Progenitor cell of endocrine pancreas (in vitro differentiated cells): ENCODE measurements at regions not wholly inside any gene's neighbourhood (a gene's known extent, or its start where the extent isn't known, plus 50 kb on each side); places are given as distances from the start of the nearest gene placed in this dataset.

Experiments
- DNase-seq: peaks from one replicate; pipeline ENCODE4 v3.0.0; 2021; ENCODE audit warnings: low spot score; ENCODE audit not compliant: unreplicated experiment
- H3K27ac Mint-ChIP-seq: 2 replicates; pipeline ENCODE4 v1.8.0; 2021; ENCODE audit warnings: mild to moderate bottlenecking, moderate library complexity, mixed read lengths
- H3K27me3 Mint-ChIP-seq: 2 replicates; pipeline ENCODE4 v1.8.0; 2021; ENCODE audit warnings: mixed read lengths
- H3K36me3 Mint-ChIP-seq: 2 replicates; pipeline ENCODE4 v1.8.0; 2022; ENCODE audit warnings: mixed read lengths; ENCODE audit not compliant: insufficient read depth
- H3K4me1 Mint-ChIP-seq: 2 replicates; pipeline ENCODE4 v1.8.0; 2021; ENCODE audit warnings: low read depth, mixed read lengths
- H3K4me3 Mint-ChIP-seq: 2 replicates; pipeline ENCODE4 v1.8.0; 2021; ENCODE audit warnings: low read depth, mild to moderate bottlenecking, moderate library complexity, mixed read lengths
- H3K9me3 Mint-ChIP-seq: 2 replicates; pipeline ENCODE4 v1.8.0; 2021; ENCODE audit warnings: low read depth, mixed read lengths
- TF ChIP-seq, protein P1 (sequence below): fragments of 200-600 bp; sonication (generic); IDR thresholded peaks from one replicate; pipeline ENCODE4 v1.5.0; 2021; ENCODE audit warnings: antibody characterized with exemption, mild to moderate bottlenecking; ENCODE audit not compliant: unreplicated experiment

DNA sequence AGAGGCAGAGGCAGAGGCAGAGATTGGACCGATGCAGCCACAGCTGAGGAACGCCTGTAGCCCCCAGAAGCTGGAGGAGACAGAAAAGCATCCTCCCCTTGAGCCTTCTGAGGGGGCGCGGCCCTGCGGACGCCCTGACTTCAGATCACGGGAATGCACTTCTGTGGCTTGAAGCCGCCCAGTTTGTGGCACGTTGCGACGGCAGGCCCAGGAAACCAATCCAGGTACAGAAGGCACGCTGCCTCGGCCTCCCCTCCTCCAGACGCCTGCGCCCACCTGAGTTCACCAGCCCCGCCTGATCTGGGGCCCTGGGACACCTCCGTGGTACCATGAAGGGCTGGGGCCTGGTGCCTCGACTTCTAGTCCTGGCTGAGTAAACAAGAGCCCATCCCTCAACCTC is 82.0 kb downstream of the NCOR2 start:
- H3K4me3 Mint-ChIP-seq, result no peak overlapping the region
- no peak for DNase-seq
- no peaks in the 10 kb centered on the region for H3K9me3 Mint-ChIP-seq
- peaks cover 11% of the 10 kb centered on the region for H3K36me3 Mint-ChIP-seq
- TF ChIP-seq, protein P1, sequence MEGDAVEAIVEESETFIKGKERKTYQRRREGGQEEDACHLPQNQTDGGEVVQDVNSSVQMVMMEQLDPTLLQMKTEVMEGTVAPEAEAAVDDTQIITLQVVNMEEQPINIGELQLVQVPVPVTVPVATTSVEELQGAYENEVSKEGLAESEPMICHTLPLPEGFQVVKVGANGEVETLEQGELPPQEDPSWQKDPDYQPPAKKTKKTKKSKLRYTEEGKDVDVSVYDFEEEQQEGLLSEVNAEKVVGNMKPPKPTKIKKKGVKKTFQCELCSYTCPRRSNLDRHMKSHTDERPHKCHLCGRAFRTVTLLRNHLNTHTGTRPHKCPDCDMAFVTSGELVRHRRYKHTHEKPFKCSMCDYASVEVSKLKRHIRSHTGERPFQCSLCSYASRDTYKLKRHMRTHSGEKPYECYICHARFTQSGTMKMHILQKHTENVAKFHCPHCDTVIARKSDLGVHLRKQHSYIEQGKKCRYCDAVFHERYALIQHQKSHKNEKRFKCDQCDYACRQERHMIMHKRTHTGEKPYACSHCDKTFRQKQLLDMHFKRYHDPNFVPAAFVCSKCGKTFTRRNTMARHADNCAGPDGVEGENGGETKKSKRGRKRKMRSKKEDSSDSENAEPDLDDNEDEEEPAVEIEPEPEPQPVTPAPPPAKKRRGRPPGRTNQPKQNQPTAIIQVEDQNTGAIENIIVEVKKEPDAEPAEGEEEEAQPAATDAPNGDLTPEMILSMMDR, result no peak
- H3K4me1 Mint-ChIP-seq, result peaks cover 7% of the 10 kb centered on the region
- no peaks in the 10 kb centered on the region for H3K27me3 Mint-ChIP-seq
- no peak overlapping the region for H3K27ac Mint-ChIP-seq

DNA sequence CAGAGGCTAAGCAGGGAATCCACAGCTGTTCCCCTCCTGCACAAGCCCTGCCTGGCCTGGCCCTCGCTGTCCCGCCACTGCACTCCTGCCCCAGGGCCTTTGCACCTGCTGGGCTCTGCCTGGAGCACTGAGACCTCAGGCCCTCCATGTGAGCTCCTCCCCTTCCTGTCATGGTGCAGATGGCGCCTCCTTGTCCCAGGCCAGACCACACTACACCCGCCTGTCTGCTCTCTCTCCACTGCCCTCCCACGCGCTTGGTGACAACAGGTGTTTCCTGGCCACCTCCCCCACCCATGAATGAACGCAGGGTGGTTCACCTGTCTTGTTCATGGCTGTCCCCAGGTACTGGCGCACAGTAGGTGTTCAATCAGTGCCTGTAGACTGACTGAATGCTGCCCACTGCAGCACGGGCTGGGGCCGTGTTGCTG is 82.9 kb downstream of the NCOR2 start:
- TF ChIP-seq, protein P1, result no peak
- Mint-ChIP-seq H3K36me3 (peaks cover 11% of the 10 kb centered on the region), H3K9me3 (no peaks in the 10 kb centered on the region), H3K27ac (peak overlapping the region; percentile 67), H3K4me1 (peaks cover 7% of the 10 kb centered on the region), H3K4me3 (no peak overlapping the region), H3K27me3 (no peaks in the 10 kb centered on the region)
- no peak for DNase-seq

DNA sequence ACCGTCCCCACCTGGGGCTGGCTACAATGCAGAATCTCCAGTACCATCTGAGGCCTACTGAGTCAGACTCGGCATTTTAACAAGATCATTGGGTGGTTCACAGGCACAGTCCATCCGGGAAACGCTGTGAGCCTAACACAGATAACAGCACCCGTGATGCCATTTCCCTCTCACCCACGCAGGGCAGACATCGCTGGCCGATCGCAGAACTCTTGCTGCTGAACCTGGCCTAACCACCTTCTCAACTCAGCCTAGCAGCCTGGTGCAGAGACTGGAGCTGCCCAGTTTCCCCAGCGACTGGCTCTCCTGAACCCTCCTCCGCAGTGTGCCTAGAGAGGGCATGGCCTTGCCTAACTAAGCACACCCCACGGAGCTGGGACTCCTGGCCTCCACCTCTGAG is 83.3 kb downstream of the NCOR2 start:
- Mint-ChIP-seq H3K4me3 (no peak overlapping the region), H3K4me1 (peaks cover 7% of the 10 kb centered on the region), H3K9me3 (no peaks in the 10 kb centered on the region), H3K36me3 (peaks cover 14% of the 10 kb centered on the region), H3K27me3 (no peaks in the 10 kb centered on the region), H3K27ac (no peak overlapping the region)
- TF ChIP-seq, protein P1, result no peak
- DNase-seq, result no peak

DNA sequence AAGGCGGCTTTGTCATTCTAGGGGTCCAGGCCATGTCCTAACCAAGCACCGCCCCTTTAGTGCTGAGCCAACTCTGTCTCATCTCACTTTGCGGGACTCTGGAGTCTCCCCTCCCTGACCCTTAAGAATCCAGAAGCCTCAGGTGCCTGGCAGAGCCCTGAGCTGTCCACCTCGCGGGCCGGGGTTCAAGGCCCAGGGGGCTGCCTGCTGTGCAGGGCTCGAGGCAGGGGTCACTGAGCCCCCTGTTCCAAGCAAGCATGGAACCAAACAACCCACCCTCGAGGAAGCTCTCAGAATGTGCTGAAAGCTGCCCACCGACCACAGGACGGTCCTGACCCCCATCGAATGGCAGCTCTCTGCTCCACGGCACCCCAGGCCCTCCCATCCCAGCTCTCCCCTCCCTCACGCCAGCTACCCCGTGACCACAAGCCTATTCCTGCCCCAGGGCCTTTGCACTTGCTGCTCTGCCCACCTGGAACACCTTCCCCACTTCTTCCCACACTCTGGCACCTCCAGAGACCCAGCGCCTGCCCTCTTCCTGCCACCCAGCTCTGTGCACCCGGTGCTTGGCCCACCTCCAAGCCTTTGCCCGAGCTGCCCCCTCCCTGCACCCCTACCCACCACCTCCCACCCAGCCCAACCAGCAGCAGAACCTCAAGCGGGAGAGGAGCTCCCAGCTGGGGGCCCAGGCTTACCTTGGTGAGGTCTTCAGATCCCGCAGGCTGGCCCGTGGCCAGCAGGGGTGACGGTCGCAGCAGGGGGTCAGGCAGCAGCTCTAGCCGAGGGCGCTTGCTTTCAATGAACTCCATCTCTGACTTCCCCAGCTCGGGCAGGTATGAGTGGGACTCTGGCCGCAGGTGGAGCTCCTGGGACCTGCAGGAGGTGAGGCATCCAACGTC is 84.3 kb downstream of the NCOR2 start:
- H3K36me3 Mint-ChIP-seq, result peaks cover 16% of the 10 kb centered on the region
- no peak overlapping the region for H3K4me3 Mint-ChIP-seq
- DNase-seq, result no peak
- no peaks in the 10 kb centered on the region for H3K27me3 Mint-ChIP-seq
- H3K4me1 Mint-ChIP-seq, result peaks cover 7% of the 10 kb centered on the region
- TF ChIP-seq, protein P1, result no peak
- H3K27ac Mint-ChIP-seq, result no peak overlapping the region
- no peaks in the 10 kb centered on the region for H3K9me3 Mint-ChIP-seq

DNA sequence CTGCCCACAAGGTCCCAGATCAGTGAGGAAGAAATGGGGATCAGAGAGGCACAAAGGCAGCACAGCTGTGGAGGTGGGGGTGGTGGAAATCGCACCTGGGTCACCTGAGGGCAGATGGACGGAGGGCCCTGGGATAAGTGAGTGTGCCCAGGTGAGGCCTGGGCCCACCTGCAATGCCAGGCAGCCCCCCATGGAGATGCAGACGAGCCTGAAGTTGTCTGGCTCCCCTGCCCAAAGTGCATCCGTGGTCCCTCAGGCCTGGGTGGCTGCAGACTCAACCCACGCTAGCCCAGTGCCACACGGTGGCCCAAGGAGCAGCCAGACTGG is 84.9 kb downstream of the NCOR2 start:
- Mint-ChIP-seq H3K36me3 (peaks cover 16% of the 10 kb centered on the region), H3K4me1 (peaks cover 3% of the 10 kb centered on the region), H3K27me3 (no peaks in the 10 kb centered on the region), H3K9me3 (no peaks in the 10 kb centered on the region), H3K4me3 (no peak overlapping the region), H3K27ac (no peak overlapping the region)
- TF ChIP-seq, protein P1, result no peak
- DNase-seq, result no peak
